OCI-LY3 (cell line): ENCODE measurements at regions not wholly inside any gene's neighbourhood (a gene's known extent, or its start where the extent isn't known, plus 50 kb on each side); places are given as distances from the start of the nearest gene placed in this dataset.

ENCODE experiments used
- H2AFZ ChIP-seq: fragments of 200-600, 300-600 bp; shearing (Covaris generic); 2 replicates; pipeline ENCODE4 v1.6.0; 2014; ENCODE audit warnings: antibody characterized with exemption, low read depth, low read length
- H3K27ac ChIP-seq: fragments of 200-600, 300-600 bp; sonication (generic); 2 replicates; pipeline ENCODE4 v1.5.1; 2014; ENCODE audit warnings: mild to moderate bottlenecking, low read length, moderate library complexity, mixed read lengths
- H3K27me3 ChIP-seq: fragments of 200-600, 300-600 bp; sonication (generic); 2 replicates; pipeline ENCODE4 v1.6.1; 2014; ENCODE audit warnings: low read depth, low read length, mixed read lengths
- H3K36me3 ChIP-seq: fragments of 200-600, 300-600 bp; sonication (generic); replicated peaks from 2 replicates; pipeline ENCODE3; 2014; ENCODE audit warnings: low read depth, low read length, mixed read lengths
- H3K4me1 ChIP-seq: fragments of 300-600, 200-600 bp; sonication (generic); 2 replicates; pipeline ENCODE4 v1.6.1; 2014; ENCODE audit warnings: low read length, mixed read lengths
- H3K4me2 ChIP-seq: fragments of 200-600, 300-600 bp; sonication (generic); 2 replicates; pipeline ENCODE4 v1.6.1; 2014; ENCODE audit warnings: low read length, mixed read lengths
- H3K4me3 ChIP-seq: fragments of 300-600, 200-600 bp; sonication (generic); 2 replicates; pipeline ENCODE4 v1.5.1; 2014; ENCODE audit warnings: antibody characterized with exemption, mild to moderate bottlenecking, low read length, moderate library complexity
- H3K79me2 ChIP-seq: fragments of 300-600, 200-600 bp; shearing (Covaris generic); 2 replicates; pipeline ENCODE4 v1.6.1; 2014; ENCODE audit warnings: mild to moderate bottlenecking, low read length, mixed read lengths
- H3K9ac ChIP-seq: fragments of 300-600, 200-600 bp; shearing (Covaris generic); 2 replicates; pipeline ENCODE4 v1.6.0; 2014; ENCODE audit warnings: mild to moderate bottlenecking, low read length, moderate library complexity
- H3K9me3 ChIP-seq: fragments of 200-600, 300-600 bp; shearing (Covaris generic); 2 replicates; pipeline ENCODE4 v1.6.1; 2014; ENCODE audit warnings: low read length, mixed read lengths; ENCODE audit not compliant: insufficient read depth
- H4K20me1 ChIP-seq: fragments of 200-600, 300-600 bp; sonication (generic); 2 replicates; pipeline ENCODE4 v1.6.1; 2016; ENCODE audit warnings: low read length, mixed read lengths; ENCODE audit not compliant: insufficient read depth
- EZH2phosphoT487 ChIP-seq: fragments of 200-600 bp; shearing (Covaris generic); IDR thresholded peaks from 2 replicates; pipeline ENCODE4 v1.6.1; 2018; ENCODE audit warnings: antibody characterized with exemption, mixed run types, low read depth
- TF ChIP-seq, protein P1 (sequence below): fragments of 200-600, 300-600 bp; sonication (generic); IDR thresholded peaks from 2 replicates; pipeline ENCODE4 v1.5.1; 2014; ENCODE audit warnings: antibody characterized with exemption, low read length, low read depth

DNA sequence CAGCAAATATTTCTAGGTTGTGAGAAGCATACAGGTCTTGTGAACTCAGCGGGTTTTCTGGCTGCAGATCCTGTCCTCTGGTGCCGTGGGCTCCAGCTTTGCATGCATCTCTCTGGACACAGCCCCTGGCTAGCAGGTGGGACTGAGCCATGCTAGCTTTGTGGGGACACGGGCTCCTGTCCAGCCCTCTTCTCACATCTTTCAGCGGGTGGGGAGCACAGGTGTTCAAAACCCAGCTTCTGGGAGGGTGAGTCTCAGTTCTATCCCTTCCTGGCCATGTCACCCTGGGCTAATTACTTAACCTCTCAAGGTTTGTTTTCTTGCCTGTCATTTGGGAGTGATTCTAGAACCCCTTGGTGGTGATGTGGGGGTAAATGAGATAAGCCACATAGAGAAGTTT lies 162.3 kb downstream of the ICE1 start:
- TF ChIP-seq, protein P1, sequence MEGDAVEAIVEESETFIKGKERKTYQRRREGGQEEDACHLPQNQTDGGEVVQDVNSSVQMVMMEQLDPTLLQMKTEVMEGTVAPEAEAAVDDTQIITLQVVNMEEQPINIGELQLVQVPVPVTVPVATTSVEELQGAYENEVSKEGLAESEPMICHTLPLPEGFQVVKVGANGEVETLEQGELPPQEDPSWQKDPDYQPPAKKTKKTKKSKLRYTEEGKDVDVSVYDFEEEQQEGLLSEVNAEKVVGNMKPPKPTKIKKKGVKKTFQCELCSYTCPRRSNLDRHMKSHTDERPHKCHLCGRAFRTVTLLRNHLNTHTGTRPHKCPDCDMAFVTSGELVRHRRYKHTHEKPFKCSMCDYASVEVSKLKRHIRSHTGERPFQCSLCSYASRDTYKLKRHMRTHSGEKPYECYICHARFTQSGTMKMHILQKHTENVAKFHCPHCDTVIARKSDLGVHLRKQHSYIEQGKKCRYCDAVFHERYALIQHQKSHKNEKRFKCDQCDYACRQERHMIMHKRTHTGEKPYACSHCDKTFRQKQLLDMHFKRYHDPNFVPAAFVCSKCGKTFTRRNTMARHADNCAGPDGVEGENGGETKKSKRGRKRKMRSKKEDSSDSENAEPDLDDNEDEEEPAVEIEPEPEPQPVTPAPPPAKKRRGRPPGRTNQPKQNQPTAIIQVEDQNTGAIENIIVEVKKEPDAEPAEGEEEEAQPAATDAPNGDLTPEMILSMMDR: no peak
- no peak for TF ChIP-seq EZH2phosphoT487
- no peaks in the 10 kb centered on the region for H3K4me1 ChIP-seq
- no peaks in the 10 kb centered on the region for H3K36me3 ChIP-seq
- H3K27ac ChIP-seq: no peak overlapping the region
- no peak overlapping the region for H3K4me2 ChIP-seq
- no peak overlapping the region for H3K4me3 ChIP-seq
- H2AFZ ChIP-seq: no peak overlapping the region
- H3K79me2 ChIP-seq: no peaks in the 10 kb centered on the region
- no peaks in the 10 kb centered on the region for H4K20me1 ChIP-seq
- H3K9ac ChIP-seq: no peak overlapping the region
- H3K27me3 ChIP-seq: no peaks in the 10 kb centered on the region
- H3K9me3 ChIP-seq: no peaks in the 10 kb centered on the region

DNA sequence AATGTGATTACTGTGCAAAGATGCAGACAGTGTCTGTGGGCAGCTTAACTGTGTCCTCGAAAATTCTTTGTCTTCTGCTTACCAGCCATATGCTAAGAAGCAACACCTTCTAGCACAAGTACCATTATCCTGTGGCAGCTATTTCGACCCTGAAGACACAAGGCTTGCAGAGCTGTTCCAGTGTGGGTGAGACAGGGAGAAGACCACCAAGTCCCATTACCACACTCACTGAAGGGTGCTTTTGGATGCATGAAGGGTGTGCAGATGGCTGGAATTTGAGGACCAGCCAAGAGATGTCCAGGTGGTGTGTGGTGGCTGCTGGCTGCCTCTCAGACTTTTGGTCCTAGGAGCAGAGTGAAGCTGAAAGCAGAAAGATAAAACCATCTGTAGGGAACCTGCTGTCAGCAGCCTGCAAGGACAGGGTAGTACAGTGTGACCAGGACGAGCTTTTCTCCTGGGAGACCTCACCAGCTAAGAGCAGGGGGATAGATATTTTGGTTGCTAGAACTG lies 161.8 kb downstream of the ICE1 start:
- Histone ChIP-seq H3K9ac (no peak overlapping the region), H3K79me2 (no peaks in the 10 kb centered on the region), H3K4me2 (no peak overlapping the region), H3K9me3 (no peaks in the 10 kb centered on the region), H3K4me3 (no peak overlapping the region), H4K20me1 (no peaks in the 10 kb centered on the region), H3K27ac (no peak overlapping the region), H3K36me3 (no peaks in the 10 kb centered on the region), H3K27me3 (no peaks in the 10 kb centered on the region), H2AFZ (no peak overlapping the region), H3K4me1 (no peaks in the 10 kb centered on the region)
- TF ChIP-seq, protein P1: no peak
- no peak for TF ChIP-seq EZH2phosphoT487

DNA sequence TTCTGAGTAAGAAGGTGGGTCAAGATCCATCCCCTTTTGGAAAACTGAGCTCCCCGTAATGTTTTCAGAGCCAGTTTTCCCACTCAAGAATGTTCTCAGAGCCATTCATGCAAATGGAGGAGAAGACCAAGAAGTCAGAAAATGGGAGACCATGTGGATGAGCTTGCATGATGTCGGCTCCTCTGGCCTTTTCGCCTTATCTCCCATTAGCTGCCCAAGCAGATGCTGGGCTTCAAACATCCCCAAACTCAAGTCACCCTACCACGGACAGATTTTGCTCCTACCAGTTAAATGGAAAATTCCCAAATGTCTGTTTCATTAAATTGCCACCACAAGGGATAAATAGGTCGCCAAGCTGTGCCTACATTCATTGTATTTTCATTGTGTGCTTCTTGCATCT lies 161.4 kb downstream of the ICE1 start:
- Histone ChIP-seq H4K20me1 (no peaks in the 10 kb centered on the region), H3K9ac (no peak overlapping the region), H3K27ac (no peak overlapping the region), H3K4me2 (no peak overlapping the region), H3K27me3 (no peaks in the 10 kb centered on the region), H3K36me3 (no peaks in the 10 kb centered on the region), H2AFZ (no peak overlapping the region), H3K9me3 (no peaks in the 10 kb centered on the region), H3K4me3 (no peak overlapping the region), H3K79me2 (no peaks in the 10 kb centered on the region), H3K4me1 (no peaks in the 10 kb centered on the region)
- TF ChIP-seq, protein P1: no peak
- no peak for TF ChIP-seq EZH2phosphoT487

DNA sequence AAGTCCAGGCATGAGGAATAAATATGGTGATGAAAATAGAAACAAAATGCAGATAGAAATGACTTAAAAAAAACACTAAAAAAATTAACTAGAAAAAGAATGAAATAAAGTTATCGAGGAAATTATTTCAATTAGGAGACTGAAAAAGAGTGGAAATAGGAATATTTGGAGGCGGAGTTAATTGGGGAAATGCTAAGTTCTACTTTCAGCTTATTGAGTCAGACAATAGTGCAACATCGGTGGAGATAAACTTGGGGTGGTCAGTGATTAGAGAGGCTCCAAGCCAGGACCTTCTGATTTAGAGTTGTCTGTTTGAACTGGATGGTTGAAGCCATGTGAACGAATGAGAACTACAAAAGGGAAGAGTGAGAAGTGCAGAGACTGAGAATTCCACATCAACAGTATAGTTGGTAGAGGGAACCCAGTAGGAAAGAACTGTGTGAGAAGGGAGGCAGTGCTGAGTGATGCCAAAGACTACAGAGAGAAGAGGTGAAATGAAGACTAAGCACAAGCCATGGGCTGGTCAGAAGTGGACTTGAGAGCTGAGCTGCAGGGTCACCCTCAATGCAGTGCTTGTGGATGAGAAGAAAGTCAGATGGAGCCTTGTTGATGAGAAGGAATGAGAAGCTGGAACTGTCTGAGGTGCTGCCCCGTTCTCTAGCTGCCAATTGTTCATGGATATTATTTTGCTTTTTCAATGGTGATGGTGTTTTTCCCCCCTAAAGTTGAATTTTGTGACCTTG lies 160.7 kb downstream of the ICE1 start:
- H3K9me3 ChIP-seq: no peaks in the 10 kb centered on the region
- no peaks in the 10 kb centered on the region for H3K36me3 ChIP-seq
- H3K27ac ChIP-seq: no peak overlapping the region
- no peaks in the 10 kb centered on the region for H3K4me1 ChIP-seq
- H3K27me3 ChIP-seq: no peaks in the 10 kb centered on the region
- H3K9ac ChIP-seq: no peak overlapping the region
- no peak overlapping the region for H2AFZ ChIP-seq
- TF ChIP-seq, protein P1: no peak
- TF ChIP-seq EZH2phosphoT487: no peak
- no peaks in the 10 kb centered on the region for H4K20me1 ChIP-seq
- H3K4me3 ChIP-seq: no peak overlapping the region
- H3K79me2 ChIP-seq: no peaks in the 10 kb centered on the region
- H3K4me2 ChIP-seq: no peak overlapping the region
